H7 (cell line): ENCODE measurements at regions not wholly inside any gene's neighbourhood (a gene's known extent, or its start where the extent isn't known, plus 50 kb on each side); places are given as distances from the start of the nearest gene placed in this dataset.

Source experiments
- DNase-seq: peaks from one replicate; pipeline ENCODE4 v3.0.0; 2012
- H3K27me3 ChIP-seq: 2 replicates; pipeline ENCODE4 v1.6.0; 2011; ENCODE audit warnings: mild to moderate bottlenecking, low read length; ENCODE audit not compliant: control insufficient read depth, insufficient read depth
- H3K36me3 ChIP-seq: replicated peaks from 2 replicates; pipeline ENCODE4 v1.5.1; 2011; ENCODE audit warnings: low read length; ENCODE audit not compliant: control insufficient read depth, insufficient read depth
- H3K4me3 ChIP-seq: 2 replicates; pipeline ENCODE4 v1.5.1; 2011; ENCODE audit warnings: low read depth, mild to moderate bottlenecking, control low read depth, low read length, moderate library complexity; ENCODE audit not compliant: insufficient read depth

DNA sequence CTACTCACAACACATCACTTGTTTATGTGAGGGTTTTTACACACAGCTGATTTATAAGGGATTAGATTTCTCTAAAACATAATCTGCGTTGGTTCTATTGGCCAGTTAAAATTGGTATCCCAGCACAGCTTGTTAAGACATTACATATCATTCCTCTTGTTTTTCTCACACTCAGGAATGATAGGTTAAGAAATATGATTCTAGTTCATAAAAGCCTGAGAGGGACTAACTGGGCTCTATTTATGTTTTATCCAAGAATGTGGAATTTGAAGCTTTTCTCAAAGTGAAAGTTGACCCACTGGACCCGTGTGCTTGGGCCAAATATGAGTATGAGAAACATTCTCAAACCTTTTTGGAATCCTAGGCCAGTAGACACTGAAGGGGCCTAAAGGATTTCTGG, 117.3 kb downstream of the TMEM170B start:
- no peak for DNase-seq
- no peaks in the 10 kb centered on the region for H3K27me3 ChIP-seq
- H3K36me3 ChIP-seq: no peaks in the 10 kb centered on the region
- H3K4me3 ChIP-seq: no peak overlapping the region

DNA sequence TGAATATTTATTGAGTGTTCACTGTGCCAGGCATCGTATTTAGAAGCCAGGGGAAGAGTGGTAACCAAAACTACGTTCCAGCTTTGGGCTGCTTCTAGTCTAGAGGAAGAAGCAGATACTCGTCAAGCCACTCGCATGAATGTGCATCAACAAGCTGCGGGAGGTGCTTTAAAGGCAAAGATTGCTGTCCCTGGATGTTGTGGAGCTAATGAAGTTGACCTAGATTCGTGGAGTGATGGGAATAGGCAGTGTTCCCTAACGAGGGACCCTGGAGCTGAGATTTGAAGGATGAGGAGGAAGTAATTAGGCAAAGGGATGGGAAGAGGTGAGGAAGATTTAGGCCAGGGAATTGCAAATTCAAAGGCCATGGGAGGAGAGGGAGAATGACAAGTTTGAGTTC, 118.9 kb downstream of the TMEM170B start:
- no peaks in the 10 kb centered on the region for H3K36me3 ChIP-seq
- no peaks in the 10 kb centered on the region for H3K27me3 ChIP-seq
- no peak overlapping the region for H3K4me3 ChIP-seq
- no peak for DNase-seq

DNA sequence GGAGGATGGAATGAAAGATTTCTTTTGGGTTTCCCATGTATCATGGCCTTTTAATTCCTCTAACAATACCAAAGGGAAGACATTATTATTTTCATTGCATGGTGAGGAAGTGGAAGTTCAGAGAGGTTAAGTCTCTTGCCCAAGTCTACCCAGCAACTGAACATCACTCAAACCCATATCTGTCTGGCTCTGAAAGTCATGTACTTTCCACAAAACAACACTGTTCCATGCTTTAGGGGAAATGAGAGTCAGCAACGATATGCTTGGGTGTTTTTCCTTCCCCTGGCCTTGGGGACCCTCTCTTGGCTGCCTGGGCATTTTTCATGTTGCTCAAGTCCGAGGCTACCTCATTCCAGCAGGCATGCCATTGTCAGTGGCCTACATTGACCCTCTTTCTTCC, 118.8 kb downstream of the ADTRP start:
- no peak for DNase-seq
- H3K4me3 ChIP-seq: no peak overlapping the region

DNA sequence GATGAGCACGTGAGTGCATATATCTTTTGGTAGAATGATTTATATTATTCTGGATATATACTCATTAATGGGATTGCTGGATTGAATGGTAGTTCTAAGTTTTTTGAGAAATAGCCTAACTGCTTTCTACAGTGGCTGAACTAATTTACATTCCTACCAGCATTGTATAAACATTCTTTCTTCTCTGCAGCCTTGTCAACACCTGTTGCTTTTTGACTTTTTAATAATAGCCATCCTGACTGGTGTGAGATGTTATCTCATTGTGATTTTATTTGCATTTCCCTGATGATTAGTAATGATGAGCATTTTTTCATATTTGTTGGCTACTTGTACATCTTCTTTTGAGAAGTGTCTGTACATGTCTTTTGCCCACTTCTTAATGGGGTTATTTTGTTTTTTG, 116.3 kb downstream of the ADTRP start:
- DNase-seq: no peak
- H3K36me3 ChIP-seq: no peaks in the 10 kb centered on the region
- no peak overlapping the region for H3K4me3 ChIP-seq
- no peaks in the 10 kb centered on the region for H3K27me3 ChIP-seq

More for the DNA sequence above, 118.8 kb downstream of the ADTRP start:
- no peaks in the 10 kb centered on the region for H3K27me3 ChIP-seq
- H3K36me3 ChIP-seq: no peaks in the 10 kb centered on the region

DNA sequence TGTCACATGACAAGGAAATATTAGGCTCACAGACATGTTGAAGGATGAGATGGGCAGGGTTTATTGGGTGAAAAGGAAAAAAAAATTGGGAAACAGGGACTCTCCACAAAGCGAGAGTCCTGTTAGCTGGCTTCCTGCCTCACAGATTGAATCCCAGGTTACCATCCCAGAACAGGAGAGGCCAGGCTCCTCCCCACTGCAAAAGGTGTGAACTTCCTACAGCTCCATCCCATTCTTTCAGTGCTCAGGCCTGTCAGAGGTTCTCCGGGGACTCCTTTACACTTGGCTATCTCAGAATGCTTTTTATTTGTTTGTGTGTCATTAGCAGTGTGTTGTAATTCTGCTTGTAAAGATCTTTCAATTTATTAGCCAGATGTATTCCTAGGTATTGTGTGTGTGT, 115.1 kb downstream of the ADTRP start:
- no peaks in the 10 kb centered on the region for H3K27me3 ChIP-seq
- no peak overlapping the region for H3K4me3 ChIP-seq
- H3K36me3 ChIP-seq: no peaks in the 10 kb centered on the region
- DNase-seq: no peak
